HG03342 (cell line): ENCODE measurements at regions not wholly inside any gene's neighbourhood (a gene's known extent, or its start where the extent isn't known, plus 50 kb on each side); places are given as distances from the start of the nearest gene placed in this dataset.

ENCODE experiments used
- ATAC-seq: cut with Tn5 transposase; IDR thresholded peaks from one replicate; pipeline ENCODE4 v1.9.1; 2021; ENCODE audit warnings: mild to moderate bottlenecking, moderate library complexity; ENCODE audit not compliant: unreplicated experiment

- no peak for ATAC-seq
Measured at GRCh38 chr6:159444056-159444760, 248.8 kb downstream of the SOD2 start.

- no peak for ATAC-seq
Measured at GRCh38 chr6:159443417-159443920, 249.6 kb downstream of the SOD2 start.

GRCh38 chr6:159441704-159441981, 251.4 kb downstream of the SOD2 start:
- ATAC-seq: no peak

- no peak for ATAC-seq
Measured at GRCh38 chr6:159440911-159441703, 251.9 kb downstream of the SOD2 start.

- ATAC-seq: no peak
Measured at GRCh38 chr6:159440349-159440748, 252.7 kb downstream of the SOD2 start.

- no peak for ATAC-seq
Measured at GRCh38 chr6:159439651-159440050, 253.4 kb downstream of the SOD2 start.

- ATAC-seq: no peak
Measured at GRCh38 chr6:159438106-159438505, 254.9 kb downstream of the SOD2 start.

GRCh38 chr6:159436581-159436980, 256.5 kb downstream of the SOD2 start:
- ATAC-seq: no peak

- ATAC-seq: no peak
Measured at GRCh38 chr6:159435701-159436100, 257.3 kb downstream of the SOD2 start.

- no peak for ATAC-seq
Measured at GRCh38 chr6:159434410-159434809, 258.6 kb downstream of the SOD2 start.

GRCh38 chr6:159433550-159433949, 259.5 kb downstream of the SOD2 start:
- no peak for ATAC-seq

- ATAC-seq: no peak
Measured at GRCh38 chr6:159431750-159432149, 261.3 kb downstream of the SOD2 start.

- no peak for ATAC-seq
Measured at GRCh38 chr6:159430323-159430722, 261.1 kb downstream of the FNDC1 start.

- no peak for ATAC-seq
Measured at GRCh38 chr6:159429433-159429832, 260.2 kb downstream of the FNDC1 start.

- no peak for ATAC-seq
Measured at GRCh38 chr6:159427771-159428170, 258.6 kb downstream of the FNDC1 start.

- ATAC-seq: no peak
Measured at GRCh38 chr6:159427335-159427734, 258.1 kb downstream of the FNDC1 start.

- no peak for ATAC-seq
Measured at GRCh38 chr6:159425421-159425820, 256.2 kb downstream of the FNDC1 start.

GRCh38 chr6:159422041-159422984, 253.1 kb downstream of the FNDC1 start:
- ATAC-seq: no peak

GRCh38 chr6:159421586-159421985, 252.4 kb downstream of the FNDC1 start:
- ATAC-seq: no peak

GRCh38 chr6:159418997-159419396, 249.8 kb downstream of the FNDC1 start:
- ATAC-seq: no peak

- no peak for ATAC-seq
Measured at GRCh38 chr6:159416891-159417560, 247.8 kb downstream of the FNDC1 start.
